WERI-Rb-1 (cell line): ENCODE measurements at regions not wholly inside any gene's neighbourhood (a gene's known extent, or its start where the extent isn't known, plus 50 kb on each side); places are given as distances from the start of the nearest gene placed in this dataset.

ENCODE experiments used
- DNase-seq: peaks from one replicate; pipeline ENCODE4 v3.0.0-alpha.2; 2020
- H3K27ac ChIP-seq: fragments of 250-450 bp; sonication (Bioruptor Pico); 2 replicates; pipeline ENCODE4 v1.5.1; 2020; ENCODE audit warnings: mild to moderate bottlenecking, moderate library complexity
- H3K27me3 ChIP-seq: fragments of 250-450 bp; sonication (Bioruptor Pico); 2 replicates; pipeline ENCODE4 v1.5.1; 2021; ENCODE audit warnings: mild to moderate bottlenecking, low read depth, moderate library complexity; ENCODE audit not compliant: insufficient read depth, severe bottlenecking
- H3K36me3 ChIP-seq: fragments of 250-450 bp; sonication (Bioruptor Pico); 2 replicates; pipeline ENCODE4 v1.5.1; 2020; ENCODE audit warnings: mild to moderate bottlenecking, moderate library complexity
- H3K4me3 ChIP-seq: 2 replicates; pipeline ENCODE4 v1.5.1; 2011; ENCODE audit warnings: low read depth, mild to moderate bottlenecking, control low read depth, low read length
- H3K9me3 ChIP-seq: fragments of 250-450 bp; sonication (Bioruptor Pico); 2 replicates; pipeline ENCODE4 v1.5.1; 2021; ENCODE audit warnings: mild to moderate bottlenecking, moderate library complexity; ENCODE audit not compliant: severe bottlenecking
- TF ChIP-seq, protein P1 (sequence below): IDR thresholded peaks from 2 replicates; pipeline ENCODE4 v1.5.1; 2011; ENCODE audit warnings: low read depth, mild to moderate bottlenecking, control low read depth, inconsistent platforms, low read length

DNA sequence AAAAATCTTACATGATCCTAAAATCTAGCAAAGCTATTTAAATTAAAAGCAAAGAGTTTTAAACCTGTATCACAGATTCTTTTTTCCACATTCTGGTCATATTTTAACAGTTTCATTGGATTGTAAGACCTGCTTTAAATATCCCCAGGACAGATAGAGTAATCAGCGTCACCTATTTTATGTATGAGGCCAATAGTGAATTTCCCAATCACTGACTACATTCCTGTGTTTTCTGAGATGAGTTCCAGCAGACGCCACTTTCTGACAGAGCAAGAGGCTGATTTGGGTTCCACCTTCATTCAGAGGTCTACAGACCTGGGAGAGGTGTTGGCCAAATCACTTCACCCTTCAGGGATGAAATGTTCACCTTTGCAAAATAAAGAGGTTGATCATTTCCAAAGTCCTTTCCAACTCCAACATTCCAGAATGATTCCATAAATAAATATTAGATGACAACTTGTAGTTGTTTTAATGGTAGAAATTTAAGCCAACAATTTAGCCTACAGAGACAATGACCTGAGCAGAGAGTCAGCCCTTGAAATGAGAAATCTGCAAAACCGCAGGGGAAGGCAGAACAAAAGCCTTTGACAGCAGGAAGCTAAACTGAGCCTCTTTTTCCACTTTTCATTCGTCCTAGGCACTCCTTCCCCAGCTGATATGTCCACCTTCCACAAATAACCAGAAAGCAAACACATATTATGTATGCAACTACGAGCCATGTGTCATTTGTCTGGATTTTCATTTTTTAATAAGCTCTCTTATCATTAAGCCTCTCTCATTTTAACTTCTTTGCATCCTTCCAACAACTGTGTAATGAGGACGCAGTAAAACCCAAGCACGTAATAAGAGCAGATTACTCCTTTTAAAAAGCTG is 105.2 kb downstream of the TFAP2A start:
- DNase-seq: no peak
- TF ChIP-seq, protein P1, sequence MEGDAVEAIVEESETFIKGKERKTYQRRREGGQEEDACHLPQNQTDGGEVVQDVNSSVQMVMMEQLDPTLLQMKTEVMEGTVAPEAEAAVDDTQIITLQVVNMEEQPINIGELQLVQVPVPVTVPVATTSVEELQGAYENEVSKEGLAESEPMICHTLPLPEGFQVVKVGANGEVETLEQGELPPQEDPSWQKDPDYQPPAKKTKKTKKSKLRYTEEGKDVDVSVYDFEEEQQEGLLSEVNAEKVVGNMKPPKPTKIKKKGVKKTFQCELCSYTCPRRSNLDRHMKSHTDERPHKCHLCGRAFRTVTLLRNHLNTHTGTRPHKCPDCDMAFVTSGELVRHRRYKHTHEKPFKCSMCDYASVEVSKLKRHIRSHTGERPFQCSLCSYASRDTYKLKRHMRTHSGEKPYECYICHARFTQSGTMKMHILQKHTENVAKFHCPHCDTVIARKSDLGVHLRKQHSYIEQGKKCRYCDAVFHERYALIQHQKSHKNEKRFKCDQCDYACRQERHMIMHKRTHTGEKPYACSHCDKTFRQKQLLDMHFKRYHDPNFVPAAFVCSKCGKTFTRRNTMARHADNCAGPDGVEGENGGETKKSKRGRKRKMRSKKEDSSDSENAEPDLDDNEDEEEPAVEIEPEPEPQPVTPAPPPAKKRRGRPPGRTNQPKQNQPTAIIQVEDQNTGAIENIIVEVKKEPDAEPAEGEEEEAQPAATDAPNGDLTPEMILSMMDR: no peak

DNA sequence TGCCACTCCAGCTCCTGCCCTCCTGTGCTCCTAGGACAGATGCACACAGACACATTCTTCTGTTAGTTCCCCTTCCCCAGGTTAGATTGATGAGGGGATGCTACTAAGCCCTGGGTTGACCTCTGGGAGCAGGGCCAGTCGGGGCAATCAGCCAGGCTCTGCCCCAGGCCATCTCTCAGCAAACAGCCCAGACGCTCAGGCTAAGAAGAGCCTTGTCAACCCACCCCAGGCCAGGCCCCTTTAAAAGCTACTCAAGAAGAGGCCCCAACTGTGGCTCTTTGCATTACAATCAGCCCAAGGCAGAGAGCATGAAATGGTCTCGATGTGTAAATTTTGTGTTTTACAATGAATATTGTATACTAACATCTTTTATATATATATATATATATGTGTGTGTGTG is 107.4 kb downstream of the TFAP2A start:
- TF ChIP-seq, protein P1: no peak
- Histone ChIP-seq H3K27ac (no peak overlapping the region), H3K27me3 (no peaks in the 10 kb centered on the region), H3K4me3 (no peak overlapping the region), H3K36me3 (no peaks in the 10 kb centered on the region), H3K9me3 (no peaks in the 10 kb centered on the region)
- no peak for DNase-seq

More for the DNA sequence above, 105.2 kb downstream of the TFAP2A start:
- no peak overlapping the region for H3K4me3 ChIP-seq
- H3K27ac ChIP-seq: no peak overlapping the region
- H3K9me3 ChIP-seq: no peaks in the 10 kb centered on the region
- no peaks in the 10 kb centered on the region for H3K36me3 ChIP-seq
- no peaks in the 10 kb centered on the region for H3K27me3 ChIP-seq

DNA sequence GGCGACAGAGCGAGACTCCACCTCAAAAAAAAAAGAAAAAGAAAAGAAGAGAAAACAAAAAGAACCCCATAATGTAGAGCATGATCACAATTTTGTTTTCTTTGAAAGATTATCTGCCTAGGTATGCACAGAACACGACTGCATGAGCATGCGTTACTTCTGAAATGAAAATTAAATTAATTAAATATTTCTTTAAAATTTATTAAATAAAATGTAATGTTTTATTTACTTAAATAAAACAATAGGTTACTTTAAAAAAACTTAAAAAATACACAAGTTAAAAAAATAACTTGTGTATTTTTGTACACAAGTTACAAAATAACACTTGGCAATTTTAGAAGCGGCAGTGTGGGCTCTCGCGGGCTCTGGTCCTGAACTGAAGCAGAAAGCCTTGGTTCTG is 107.8 kb downstream of the TFAP2A start:
- H3K36me3 ChIP-seq: no peaks in the 10 kb centered on the region
- no peaks in the 10 kb centered on the region for H3K9me3 ChIP-seq
- H3K27me3 ChIP-seq: no peaks in the 10 kb centered on the region
- TF ChIP-seq, protein P1: no peak
- H3K27ac ChIP-seq: no peak overlapping the region
- no peak overlapping the region for H3K4me3 ChIP-seq
- no peak for DNase-seq

DNA sequence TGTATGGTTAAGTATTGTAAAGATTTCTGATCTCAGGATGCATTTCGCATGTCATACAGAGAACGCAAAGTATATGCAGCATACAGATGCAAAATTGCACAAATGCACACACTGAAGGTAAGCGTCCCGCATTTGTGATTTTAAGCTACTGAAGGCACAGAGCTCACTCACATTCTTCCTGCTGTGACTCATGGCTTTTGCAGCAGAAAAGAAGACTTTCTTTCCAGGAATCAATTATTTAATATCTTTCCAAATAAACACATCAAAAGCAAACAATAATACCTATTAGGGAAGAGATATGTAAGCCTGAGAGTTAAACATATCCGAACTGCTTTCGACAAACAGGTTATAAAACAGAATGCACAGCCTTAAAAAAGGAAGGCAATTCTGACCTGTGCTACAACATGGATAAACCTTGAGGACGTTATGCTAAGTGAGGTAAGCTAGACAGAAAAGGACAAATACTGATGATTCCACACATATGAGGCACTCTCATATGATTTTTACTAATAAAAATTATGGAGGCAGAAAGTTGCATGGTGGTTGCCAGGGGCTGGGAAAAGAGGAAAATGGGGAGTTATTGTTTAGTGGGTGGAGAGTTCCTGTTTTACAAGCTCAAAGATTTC is 109.0 kb downstream of the TFAP2A start:
- TF ChIP-seq, protein P1: no peak
- DNase-seq: no peak

DNA sequence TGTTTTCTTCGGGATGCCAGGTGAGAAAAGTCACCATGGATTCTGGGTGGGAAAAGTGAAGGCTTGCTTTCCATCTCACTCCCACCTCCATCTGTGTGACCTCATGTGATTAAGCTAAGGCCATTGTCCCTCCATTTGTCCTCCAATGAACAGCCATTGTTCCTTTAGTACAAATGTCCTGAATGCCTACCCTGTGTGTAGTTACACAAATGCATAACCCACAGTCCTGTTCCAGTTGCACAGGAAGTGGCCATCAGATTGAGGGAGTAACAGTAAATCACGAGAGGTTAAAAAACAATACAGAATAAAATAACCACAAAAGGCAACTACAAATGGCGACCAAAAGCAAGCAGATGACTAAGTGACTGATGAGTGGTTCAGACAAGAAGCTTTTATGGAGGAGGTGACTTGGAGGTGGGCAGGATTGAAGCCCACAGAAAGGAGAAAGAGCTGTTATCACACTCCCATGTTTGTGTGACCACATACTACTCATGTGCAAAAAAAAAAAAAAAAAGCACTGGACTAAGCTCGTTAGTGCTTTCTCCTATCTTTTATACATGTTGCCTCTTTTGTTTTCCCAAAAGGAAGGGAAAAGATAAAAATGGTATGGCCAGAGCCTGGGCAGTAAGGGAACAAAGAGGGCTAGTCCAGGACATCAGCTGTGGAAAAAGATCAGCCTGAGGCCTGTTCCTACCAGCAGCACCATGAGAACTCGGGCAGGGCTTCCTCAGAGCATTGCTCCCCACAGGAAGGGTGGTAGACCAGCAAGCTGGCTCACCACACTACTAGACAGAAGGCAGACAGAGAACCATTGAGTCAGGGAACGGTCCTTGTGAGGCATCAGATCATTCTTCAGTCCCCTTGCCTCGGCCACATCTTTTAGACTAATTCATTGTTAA is 111.0 kb downstream of the TFAP2A start:
- DNase-seq: no peak

More for the DNA sequence above, 109.0 kb downstream of the TFAP2A start:
- Histone ChIP-seq H3K27ac (no peak overlapping the region), H3K27me3 (no peaks in the 10 kb centered on the region), H3K4me3 (no peak overlapping the region), H3K36me3 (no peaks in the 10 kb centered on the region), H3K9me3 (no peaks in the 10 kb centered on the region)

More for the DNA sequence above, 111.0 kb downstream of the TFAP2A start:
- H3K27ac ChIP-seq: no peak overlapping the region
- TF ChIP-seq, protein P1: no peak
- H3K9me3 ChIP-seq: no peaks in the 10 kb centered on the region
- H3K36me3 ChIP-seq: no peaks in the 10 kb centered on the region
- no peaks in the 10 kb centered on the region for H3K27me3 ChIP-seq
- no peak overlapping the region for H3K4me3 ChIP-seq
